Fibroblast of lung (primary cell): ENCODE measurements at regions not wholly inside any gene's neighbourhood (a gene's known extent, or its start where the extent isn't known, plus 50 kb on each side); places are given as distances from the start of the nearest gene placed in this dataset.

Experiments used
- CTCF ChIP-seq, 2 donors: IDR thresholded peaks in 1 of 2; conservative IDR thresholded peaks in 1 of 2; 1 replicate in 1 of 2; 2 replicates in 1 of 2; pipeline ENCODE4 v1.5.1; 2011 to 2012; ENCODE audit warnings: low read length in 2 of 2, control low read depth in 1 of 2, inconsistent platforms in 1 of 2, low read depth in 1 of 2, mild to moderate bottlenecking in 1 of 2
- EZH2 ChIP-seq: IDR thresholded peaks from 2 replicates; pipeline ENCODE4 v1.5.1; 2012; ENCODE audit warnings: low read length, control low read depth, mild to moderate bottlenecking; ENCODE audit errors: missing control alignments

GRCh38 chr13:62129000-62129551 lies 713.4 kb upstream of the PCDH20 start:
- TF ChIP-seq EZH2 (no peak), CTCF (conservative IDR thresholded peaks at IDR 0.05 in 1 of 2, IDR thresholded peaks at IDR 0.05 in 1 of 2; ENCODE audit: low read depth in 1 of 2, low read length in 2 of 2) (no peak)
